WERI-Rb-1 (cell line): ENCODE measurements at regions not wholly inside any gene's neighbourhood (a gene's known extent, or its start where the extent isn't known, plus 50 kb on each side); places are given as distances from the start of the nearest gene placed in this dataset.

Source experiments
- DNase-seq: peaks from one replicate; pipeline ENCODE4 v3.0.0-alpha.2; 2020
- H3K27ac ChIP-seq: fragments of 250-450 bp; sonication (Bioruptor Pico); 2 replicates; pipeline ENCODE4 v1.5.1; 2020; ENCODE audit warnings: mild to moderate bottlenecking, moderate library complexity
- H3K27me3 ChIP-seq: fragments of 250-450 bp; sonication (Bioruptor Pico); 2 replicates; pipeline ENCODE4 v1.5.1; 2021; ENCODE audit warnings: mild to moderate bottlenecking, low read depth, moderate library complexity; ENCODE audit not compliant: insufficient read depth, severe bottlenecking
- H3K36me3 ChIP-seq: fragments of 250-450 bp; sonication (Bioruptor Pico); 2 replicates; pipeline ENCODE4 v1.5.1; 2020; ENCODE audit warnings: mild to moderate bottlenecking, moderate library complexity
- H3K4me3 ChIP-seq: 2 replicates; pipeline ENCODE4 v1.5.1; 2011; ENCODE audit warnings: low read depth, mild to moderate bottlenecking, control low read depth, low read length
- H3K9me3 ChIP-seq: fragments of 250-450 bp; sonication (Bioruptor Pico); 2 replicates; pipeline ENCODE4 v1.5.1; 2021; ENCODE audit warnings: mild to moderate bottlenecking, moderate library complexity; ENCODE audit not compliant: severe bottlenecking
- CTCF ChIP-seq: IDR thresholded peaks from 2 replicates; pipeline ENCODE4 v1.5.1; 2011; ENCODE audit warnings: low read depth, mild to moderate bottlenecking, control low read depth, inconsistent platforms, low read length

- no peak overlapping the region for H3K4me3 ChIP-seq
- H3K27me3 ChIP-seq, result no peaks in the 10 kb centered on the region
- H3K36me3 ChIP-seq, result no peaks in the 10 kb centered on the region
- DNase-seq, result no peak
- no peak for TF ChIP-seq CTCF
- H3K27ac ChIP-seq, result no peak overlapping the region
- H3K9me3 ChIP-seq, result no peaks in the 10 kb centered on the region
These were observed 179.4 kb upstream of the CXCR4 start for GRCh38 chr2:136297312-136297711.

GRCh38 chr2:136295168-136295567, 177.2 kb upstream of the CXCR4 start:
- H3K27me3 ChIP-seq, result no peaks in the 10 kb centered on the region
- H3K36me3 ChIP-seq, result no peaks in the 10 kb centered on the region
- no peak for TF ChIP-seq CTCF
- H3K4me3 ChIP-seq, result no peak overlapping the region
- DNase-seq, result no peak
- H3K27ac ChIP-seq, result no peak overlapping the region
- no peaks in the 10 kb centered on the region for H3K9me3 ChIP-seq

- TF ChIP-seq CTCF, result no peak
- Histone ChIP-seq H3K27ac (no peak overlapping the region), H3K27me3 (no peaks in the 10 kb centered on the region), H3K4me3 (no peak overlapping the region), H3K9me3 (no peaks in the 10 kb centered on the region), H3K36me3 (no peaks in the 10 kb centered on the region)
- DNase-seq, result no peak
These were observed 173.9 kb upstream of the CXCR4 start for GRCh38 chr2:136291871-136292270.

GRCh38 chr2:136290326-136290725, 172.4 kb upstream of the CXCR4 start:
- H3K9me3 ChIP-seq, result no peaks in the 10 kb centered on the region
- no peak for TF ChIP-seq CTCF
- no peak overlapping the region for H3K27ac ChIP-seq
- no peaks in the 10 kb centered on the region for H3K27me3 ChIP-seq
- no peaks in the 10 kb centered on the region for H3K36me3 ChIP-seq
- no peak for DNase-seq
- H3K4me3 ChIP-seq, result no peak overlapping the region

GRCh38 chr2:136288249-136288648, 170.3 kb upstream of the CXCR4 start:
- no peak for DNase-seq
- no peak for TF ChIP-seq CTCF
- H3K27me3 ChIP-seq, result no peaks in the 10 kb centered on the region
- no peaks in the 10 kb centered on the region for H3K9me3 ChIP-seq
- no peaks in the 10 kb centered on the region for H3K36me3 ChIP-seq
- no peak overlapping the region for H3K4me3 ChIP-seq
- no peak overlapping the region for H3K27ac ChIP-seq

- Histone ChIP-seq H3K36me3 (no peaks in the 10 kb centered on the region), H3K27me3 (no peaks in the 10 kb centered on the region), H3K4me3 (no peak overlapping the region), H3K9me3 (no peaks in the 10 kb centered on the region), H3K27ac (no peak overlapping the region)
- no peak for DNase-seq
- TF ChIP-seq CTCF, result no peak
These were observed 168.5 kb upstream of the CXCR4 start for GRCh38 chr2:136286423-136286822.
